IMR-90 (cell line): ENCODE measurements at regions not wholly inside any gene's neighbourhood (a gene's known extent, or its start where the extent isn't known, plus 50 kb on each side); places are given as distances from the start of the nearest gene placed in this dataset.

ENCODE experiments used
- ATAC-seq: fragments of 200-7000 bp; cut with Tn5 transposase; 2 replicates; pipeline ENCODE4 v1.9.1; 2020; ENCODE audit warnings: low read depth, mild to moderate bottlenecking, moderate library complexity
- BruUV-seq: library from RNA; stranded (reverse); fragments of 400-500 nt; replicated peaks from 2 replicates; lab custom pipeline; 2021; lab: Mats Ljungman, UMichigan
- CTCF ChIA-PET: fragments of 300-600 bp; formaldehyde crosslinking; extraction: SDS; loops from one replicate; lab custom pipeline; 2021; ENCODE audit warnings: antibody characterized with exemption; lab: Yijun Ruan, JAX
- POLR2A ChIA-PET: fragments of 300-600 bp; sonication (Branson Sonifier 250); formaldehyde crosslinking; loops from one replicate; lab custom pipeline; 2022; ENCODE audit warnings: antibody characterized with exemption; ENCODE audit not compliant: unreplicated experiment; lab: Charles Lee
- DNase-seq: peaks from one replicate; pipeline ENCODE4 v3.0.0; 2013
- H2AFZ ChIP-seq: replicated peaks from 2 replicates; pipeline ENCODE3; 2013; ENCODE audit warnings: low read length, mild to moderate bottlenecking; ENCODE audit not compliant: poor library complexity
- H2AK5ac ChIP-seq: 2 replicates; pipeline ENCODE4 v1.6.1; 2013; ENCODE audit warnings: low read depth, low read length, inconsistent platforms
- H2AK9ac ChIP-seq: replicated peaks from 2 replicates; pipeline ENCODE3; 2013; ENCODE audit warnings: mild to moderate bottlenecking, low read depth, low read length, moderate library complexity; ENCODE audit not compliant: poor library complexity
- H2BK120ac ChIP-seq: 2 replicates; pipeline ENCODE4 v1.6.1; 2013; ENCODE audit warnings: low read depth, low read length, inconsistent platforms
- H2BK15ac ChIP-seq: 3 replicates; pipeline ENCODE4 v1.6.1; 2013; ENCODE audit warnings: low read depth, low read length, inconsistent platforms
- H2BK20ac ChIP-seq: 2 replicates; pipeline ENCODE4 v1.6.1; 2013; ENCODE audit warnings: low read depth, mild to moderate bottlenecking, inconsistent platforms, low read length, moderate library complexity
- H2BK5ac ChIP-seq: 2 replicates; pipeline ENCODE4 v1.6.1; 2013; ENCODE audit warnings: mild to moderate bottlenecking, low read depth, low read length, inconsistent platforms; ENCODE audit not compliant: poor library complexity, severe bottlenecking
- H3K14ac ChIP-seq: replicated peaks from 2 replicates; pipeline ENCODE4 v1.6.1; 2013; ENCODE audit warnings: low read depth, low read length, inconsistent platforms
- H3K18ac ChIP-seq: 2 replicates; pipeline ENCODE4 v1.6.1; 2013; ENCODE audit warnings: low read depth, low read length, control low read depth
- H3K23ac ChIP-seq: 2 replicates; pipeline ENCODE4 v1.6.1; 2013; ENCODE audit warnings: low read depth, low read length, inconsistent platforms
- H3K27ac ChIP-seq: 2 replicates; pipeline ENCODE4 v1.5.1; 2013; ENCODE audit warnings: mild to moderate bottlenecking, control low read depth, low read length; ENCODE audit not compliant: insufficient read depth
- H3K27me3 ChIP-seq: 2 replicates; pipeline ENCODE4 v1.6.1; 2013; ENCODE audit warnings: low read length; ENCODE audit not compliant: control insufficient read depth, insufficient read depth
- H3K36me3 ChIP-seq: 2 replicates; pipeline ENCODE4 v1.6.1; 2013; ENCODE audit warnings: low read length, mixed read lengths; ENCODE audit not compliant: control insufficient read depth, insufficient read depth
- H3K4ac ChIP-seq: 2 replicates; pipeline ENCODE4 v1.6.1; 2013; ENCODE audit warnings: low read depth, low read length, inconsistent platforms
- H3K4me1 ChIP-seq: 2 replicates; pipeline ENCODE4 v1.6.1; 2013; ENCODE audit warnings: low read length, mixed read lengths; ENCODE audit not compliant: control insufficient read depth, insufficient read depth
- H3K4me2 ChIP-seq: 2 replicates; pipeline ENCODE4 v1.6.1; 2013; ENCODE audit warnings: low read depth, mild to moderate bottlenecking, control low read depth, low read length, moderate library complexity
- H3K4me3 ChIP-seq: 2 replicates; pipeline ENCODE4 v1.5.1; 2013; ENCODE audit warnings: low read depth, mild to moderate bottlenecking, control low read depth, low read length, moderate library complexity; ENCODE audit not compliant: insufficient read depth
- H3K56ac ChIP-seq: 2 replicates; pipeline ENCODE4 v1.6.1; 2013; ENCODE audit warnings: low read length, inconsistent platforms; ENCODE audit not compliant: insufficient read depth; ENCODE audit errors: extremely low read depth
- H3K79me1 ChIP-seq, 2 experiments: 2 replicates each; pipeline ENCODE4 v1.6.1; 2013; ENCODE audit warnings: low read length in 2 of 2, inconsistent platforms in 1 of 2, low read depth in 1 of 2
- H3K9ac ChIP-seq: 2 replicates; pipeline ENCODE4 v1.6.1; 2013; ENCODE audit warnings: low read depth, low read length, control low read depth
- H3K9me1 ChIP-seq: 2 replicates; pipeline ENCODE4 v1.6.1; 2013; ENCODE audit warnings: low read length, inconsistent platforms; ENCODE audit not compliant: insufficient read depth
- H3K9me3 ChIP-seq: 2 replicates; pipeline ENCODE4 v1.6.1; 2013; ENCODE audit warnings: low read length; ENCODE audit not compliant: control insufficient read depth, insufficient read depth
- H4K20me1 ChIP-seq: 2 replicates; pipeline ENCODE4 v1.6.1; 2013; ENCODE audit warnings: low read length, inconsistent platforms; ENCODE audit not compliant: insufficient read depth
- H4K5ac ChIP-seq: 2 replicates; pipeline ENCODE4 v1.6.1; 2013; ENCODE audit warnings: mild to moderate bottlenecking, low read depth, low read length, control low read depth
- H4K8ac ChIP-seq, 2 experiments: 2 replicates each; pipeline ENCODE4 v1.6.1; 2013; ENCODE audit warnings: low read depth in 2 of 2, low read length in 2 of 2, control low read depth in 1 of 2, inconsistent platforms in 1 of 2
- H4K91ac ChIP-seq: 2 replicates; pipeline ENCODE4 v1.6.1; 2013; ENCODE audit warnings: low read depth, low read length, inconsistent platforms; ENCODE audit not compliant: insufficient read depth
- RAD21 ChIP-seq: IDR thresholded peaks from 2 replicates; pipeline ENCODE4 v1.6.1; 2012; ENCODE audit warnings: low read length, improper control_type of control experiment
- WGBS, 2 experiments: methylation state at CpG; one replicate each; pipeline versions ENCODE4 v1.1.5 to v1.1.7; 2013; ENCODE audit warnings: missing lambda C conversion rate in 2 of 2; ENCODE audit not compliant: insufficient read length in 1 of 2; ENCODE audit errors: extremely low coverage in 2 of 2; 5-methylcytosine and 5-hydroxymethylcytosine counted together
- dilution Hi-C: fragments of 300-500 bp; cut with HindIII; formaldehyde crosslinking; loops from one replicate; pipeline ENCODE4 v1.14.3; 2018; ENCODE audit warnings: low sequenced_read_pairs; ENCODE audit not compliant: unreplicated experiment
- in situ Hi-C: fragments of 300-500 bp; cut with MboI; formaldehyde crosslinking; loops from 3 replicates; pipeline ENCODE4 v1.14.3; 2019; ENCODE audit warnings: low sequenced_read_pairs, inconsistent platforms, mixed read lengths
- intact Hi-C: fragments of 100-400 bp; cut with micrococcal nuclease; formaldehyde crosslinking; loops from 2 replicates; pipeline ENCODE4 v1.10.0; 2022

- intact Hi-C loops (no loop called here), dilution Hi-C loops (no loop called here), in situ Hi-C loops (no loop called here)
- Histone ChIP-seq H3K9me1 (no peaks in the 10 kb centered on the region), H4K5ac (no peak overlapping the region), H4K20me1 (no peaks in the 10 kb centered on the region), H3K27ac (no peak overlapping the region), H2AK5ac (no peak overlapping the region), H2BK5ac (no peak overlapping the region), H3K79me1 (no peaks in the 10 kb centered on the region), H3K14ac (no peak overlapping the region), H4K91ac (no peak overlapping the region), H3K9me3 (peaks cover 2% of the 10 kb centered on the region; the same call in 1 of the 2 replicates), H3K56ac (no peak overlapping the region), H3K36me3 (no peaks in the 10 kb centered on the region), H4K8ac (no peak overlapping the region), H2AK9ac (no peak overlapping the region), H3K18ac (no peak overlapping the region), H3K9ac (no peak overlapping the region), H2BK15ac (no peak overlapping the region), H3K4me2 (no peak overlapping the region), H3K23ac (no peak overlapping the region), H3K4me1 (no peaks in the 10 kb centered on the region), H3K4ac (no peak overlapping the region), H2BK120ac (no peak overlapping the region), H2BK20ac (no peak overlapping the region), H3K4me3 (no peak overlapping the region), H2AFZ (no peak overlapping the region), H3K27me3 (no peaks in the 10 kb centered on the region)
- no peak for TF ChIP-seq RAD21
- POLR2A ChIA-PET, result no interaction called here
- CTCF ChIA-PET, result no interaction called here
- no TSS peak for BruUV-seq
- ATAC-seq (no peak), DNase-seq (no peak)
- WGBS, 2 experiments, result 45% methylated on average over 3 of the region's 15 CpGs; no CpG with 5 or more reads in 1 of the 2 experiments
Observed at GRCh38 chrX:113586281-113586898, 745.8 kb upstream of the AMOT start.
